Psoas muscle (tissue), 7 donors: ENCODE measurements at regions not wholly inside any gene's neighbourhood (a gene's known extent, or its start where the extent isn't known, plus 50 kb on each side); places are given as distances from the start of the nearest gene placed in this dataset.
A peak's percentile ranks its signal among the peaks of the same experiment; 100 is the strongest.

Experiments
- ATAC-seq, 4 donors: fragments of 200-7000 bp; cut with Tn5 transposase; one replicate each; pipeline ENCODE4 v1.9.1; 2020; ENCODE audit warnings: moderate library complexity in 3 of 4, mild to moderate bottlenecking in 2 of 4
- DNase-seq, 2 donors: peaks; one replicate each; pipeline ENCODE4 v3.0.0-alpha.2; 2020
- H3K27ac ChIP-seq: fragments of 200-600 bp; one replicate; pipeline ENCODE4 v1.8.0; 2022
- H3K27me3 ChIP-seq, 3 donors: fragments of 200-600 bp in 1 of 3; one replicate each; pipeline versions ENCODE4 v1.6.1 to v1.8.0; 2013 to 2022; ENCODE audit warnings: low read length in 2 of 3, mild to moderate bottlenecking in 2 of 3, moderate library complexity in 1 of 3; ENCODE audit not compliant: insufficient read depth in 3 of 3
- H3K36me3 ChIP-seq, 2 donors: fragments of 200-600 bp in 1 of 2; one replicate each; pipeline versions ENCODE4 v1.6.1 to v1.8.0; 2013 to 2022; ENCODE audit warnings: low read depth in 1 of 2, mild to moderate bottlenecking in 1 of 2, moderate library complexity in 1 of 2; ENCODE audit not compliant: insufficient read depth in 1 of 2
- H3K4me1 ChIP-seq: fragments of 200-600 bp; one replicate; pipeline ENCODE4 v1.8.0; 2022
- H3K4me3 ChIP-seq: fragments of 200-600 bp; one replicate; pipeline ENCODE4 v1.8.0; 2022; ENCODE audit warnings: mild to moderate bottlenecking
- H3K9me3 ChIP-seq: fragments of 200-600 bp; one replicate; pipeline ENCODE4 v1.8.0; 2022
- CTCF ChIP-seq: fragments of 200-600 bp; IDR thresholded peaks from one replicate; pipeline ENCODE4 v1.8.0; 2022; ENCODE audit warnings: antibody characterized with exemption
- WGBS, 3 donors: extraction: QIAGEN DNeasy Blood & Tissue Kit; methylation state at CpG; one replicate each; pipeline versions ENCODE4 v1.1.6 to v1.1.7; 2013; 5-methylcytosine and 5-hydroxymethylcytosine counted together
- intact Hi-C, 2 donors: fragments of 100-400 bp; cut with DNase I; formaldehyde crosslinking; loops; one replicate each; pipeline versions ENCODE4 v1.11.0 to v1.14.2; 2022
- donor health status: healthy with polysubstance abuse.
- donor health status: DM: no; HTN: no; CAD: no; lungs with moderate emphysema.
- donor health status: Bipolar disorder and iron deficiency.
- donor health status: healthy.
- donor health status: DM: yes; HTN: yes; CAD: no.
- donor health status: DM: no; HTN: no; CAD: no.
- donor health status: DM: yes; HTN: yes; CAD: no.

DNA sequence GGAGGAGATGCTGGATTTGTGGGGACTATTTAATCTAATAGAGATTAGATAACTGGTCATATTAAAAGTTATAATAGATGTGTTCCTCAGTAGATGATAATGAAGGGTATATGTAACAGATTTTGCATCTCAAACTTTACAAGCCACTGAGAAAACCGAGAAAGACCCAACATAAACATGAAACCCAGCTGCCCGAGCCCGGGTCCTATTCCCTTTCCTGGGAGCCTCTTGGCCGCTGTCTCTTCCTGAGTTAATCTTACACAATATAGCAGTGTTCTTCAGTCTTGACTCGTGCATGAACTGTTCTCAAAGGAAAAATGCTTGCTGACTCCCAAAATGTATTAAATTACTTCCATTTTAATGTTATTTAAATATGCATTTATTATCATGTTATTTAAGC lies 94.5 kb downstream of the COPS8 start:
- H3K36me3 ChIP-seq, result no peaks in the 10 kb centered on the region
- ATAC-seq (no peak), DNase-seq (no peak)
- no peak for TF ChIP-seq CTCF
- intact Hi-C loops, result no loop called here
- WGBS, 3 donors, result 70 to 75% (median 73%) methylated on average over 5 of the region's 5 CpGs
- no peak overlapping the region for H3K4me3 ChIP-seq
- no peaks in the 10 kb centered on the region for H3K4me1 ChIP-seq
- H3K27ac ChIP-seq, result no peak overlapping the region
- H3K27me3 ChIP-seq, result no peaks in the 10 kb centered on the region
- H3K9me3 ChIP-seq, result no peaks in the 10 kb centered on the region

DNA sequence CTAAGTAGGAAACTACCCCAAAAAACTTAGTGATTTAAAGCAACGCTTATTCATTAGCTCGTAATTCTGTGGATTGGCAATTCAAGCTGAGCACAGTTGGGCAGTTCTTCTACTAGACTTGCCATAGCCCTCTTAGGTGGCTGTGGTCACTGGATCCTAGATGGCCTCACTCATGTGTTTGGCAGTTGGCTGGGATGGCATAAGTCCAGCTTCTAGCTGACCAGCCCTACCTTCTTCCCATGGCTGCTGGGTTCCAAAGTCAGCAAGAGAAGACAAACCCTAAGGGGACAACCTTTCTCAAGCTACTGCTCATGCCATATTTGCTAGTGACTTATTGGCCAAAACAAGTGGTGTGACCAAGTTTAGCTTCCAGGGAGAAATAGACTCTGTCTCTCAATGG lies 95.3 kb downstream of the COPS8 start:
- intact Hi-C loops, result no loop called here
- no peaks in the 10 kb centered on the region for H3K36me3 ChIP-seq
- no peak overlapping the region for H3K4me3 ChIP-seq
- H3K27me3 ChIP-seq, result no peaks in the 10 kb centered on the region
- peak in 3 of 4 donors; percentile 70 to 96 (median 83) for ATAC-seq
- H3K9me3 ChIP-seq, result no peaks in the 10 kb centered on the region
- no peak overlapping the region for H3K27ac ChIP-seq
- no peak for TF ChIP-seq CTCF
- H3K4me1 ChIP-seq, result no peaks in the 10 kb centered on the region
- no peak for DNase-seq
- WGBS, 3 donors, result 55 to 81% (median 62%) methylated on average over 2 of the region's 2 CpGs

DNA sequence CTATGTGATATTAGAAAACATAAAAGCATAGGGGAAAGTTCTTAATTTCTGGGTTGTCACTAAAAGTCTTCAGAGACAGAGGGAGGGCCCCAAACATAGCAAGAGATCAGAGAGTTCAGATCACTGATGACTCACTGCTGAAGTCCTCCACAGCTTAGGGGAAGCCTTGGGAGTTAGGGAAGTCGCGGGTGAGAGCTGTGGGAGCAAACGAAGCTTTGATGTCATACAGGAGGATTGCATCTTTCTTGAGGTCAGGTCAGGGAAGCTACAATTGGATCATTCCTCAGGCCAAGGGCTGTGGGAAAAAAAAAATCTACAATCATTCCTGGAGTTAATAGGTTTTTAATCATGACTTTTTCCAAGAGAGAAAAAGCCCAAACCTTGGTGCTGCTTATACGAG lies 96.2 kb downstream of the COPS8 start:
- Histone ChIP-seq H3K9me3 (no peaks in the 10 kb centered on the region), H3K27ac (no peak overlapping the region), H3K27me3 (no peaks in the 10 kb centered on the region), H3K4me1 (no peaks in the 10 kb centered on the region), H3K36me3 (no peaks in the 10 kb centered on the region), H3K4me3 (no peak overlapping the region)
- 68 to 70% (median 68%) methylated on average over 4 of the region's 4 CpGs for WGBS, 3 donors
- no peak for DNase-seq
- intact Hi-C loops, result no loop called here
- ATAC-seq, result peak in 3 of 4 donors; percentile 38 to 73 (median 60)
- TF ChIP-seq CTCF, result no peak

DNA sequence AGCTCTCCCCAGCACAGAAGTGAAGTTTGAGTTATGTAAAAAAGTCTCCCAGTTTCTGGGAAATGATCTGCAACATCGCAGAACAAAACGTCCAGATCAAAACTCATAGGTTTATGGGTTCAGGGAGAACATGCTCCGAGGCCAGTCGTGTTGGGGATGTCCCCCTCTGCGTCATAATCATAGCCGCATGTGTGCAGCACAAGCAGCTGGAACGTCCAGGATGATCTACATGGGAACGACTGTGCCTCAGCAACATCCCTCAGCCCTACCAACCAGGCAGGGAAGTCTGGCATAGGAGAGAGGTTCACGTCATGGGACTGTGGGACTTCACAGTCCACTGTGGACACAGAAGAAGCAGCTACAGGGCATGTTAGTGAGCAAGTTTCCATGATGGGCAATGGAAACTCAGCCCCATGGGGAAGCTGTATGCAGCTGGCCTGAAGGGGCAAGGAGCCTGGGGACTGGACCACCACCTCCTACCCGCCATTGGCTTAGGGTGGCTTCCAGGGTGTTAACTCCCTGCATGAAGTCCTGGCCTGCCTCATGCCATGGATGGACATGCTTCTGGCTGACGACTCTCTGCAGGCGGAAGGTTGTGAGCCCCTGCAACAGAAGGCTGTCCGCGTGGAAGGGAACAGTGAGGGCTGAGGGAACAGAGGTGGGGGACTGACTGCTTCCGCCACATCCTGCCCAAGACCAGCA lies 96.9 kb downstream of the COPS8 start:
- Histone ChIP-seq H3K4me3 (no peak overlapping the region), H3K36me3 (no peaks in the 10 kb centered on the region), H3K4me1 (no peaks in the 10 kb centered on the region), H3K27me3 (no peaks in the 10 kb centered on the region), H3K27ac (no peak overlapping the region), H3K9me3 (no peaks in the 10 kb centered on the region)
- DNase-seq (no peak), ATAC-seq (peak in 2 of 4 donors; percentile 43 to 50)
- intact Hi-C loops, result no loop called here
- WGBS, 3 donors, result 80 to 89% (median 83%) methylated on average over 15 of the region's 15 CpGs
- no peak for TF ChIP-seq CTCF
